ENCODE measurements at regions not wholly inside any gene's neighbourhood (a gene's known extent, or its start where the extent isn't known, plus 50 kb on each side); places are given as distances from the start of the nearest gene placed in this dataset.
"Not testable (repeated sequence)": the region's sequence is repeated elsewhere in the genome, so short reads cannot be mapped to it uniquely, and the experiment has no call there.

- not testable (repeated sequence) for H2AK5ac ChIP-seq (ENCODE audit: low read length); H3K27ac ChIP-seq (ENCODE audit: low read depth, low read length); H3K4me2 ChIP-seq (ENCODE audit: low read length); H2BK120ac ChIP-seq (ENCODE audit: insufficient read depth, low read length, poor library complexity); H3K79me2 ChIP-seq (ENCODE audit: control insufficient read depth, insufficient read depth, low read length, poor library complexity); H3K4ac ChIP-seq (ENCODE audit: low read depth, low read length); DNase-seq; H3K4me1 ChIP-seq (ENCODE audit: control insufficient read depth in 1 of 2, insufficient read depth in 2 of 2, low read length in 2 of 2); H3K9ac ChIP-seq (ENCODE audit: low read length); H3K79me1 ChIP-seq (ENCODE audit: low read length); H3K23ac ChIP-seq (ENCODE audit: low read length); H3K36me3 ChIP-seq (ENCODE audit: control insufficient read depth in 1 of 2, insufficient read depth in 2 of 2, low read length in 2 of 2); H4K12ac ChIP-seq (ENCODE audit: low read depth, low read length); H3K9me3 ChIP-seq (ENCODE audit: insufficient read depth, low read depth, low read length); H2BK12ac ChIP-seq (ENCODE audit: low read length); H3K4me3 ChIP-seq (ENCODE audit: low read depth, low read length); H3K27me3 ChIP-seq (ENCODE audit: insufficient read depth, low read length); H4K8ac ChIP-seq (ENCODE audit: low read depth, low read length); H3K18ac ChIP-seq (ENCODE audit: low read length); H2BK5ac ChIP-seq (ENCODE audit: low read depth, low read length, poor library complexity); H2AFZ ChIP-seq (ENCODE audit: insufficient read depth, low read length, poor library complexity); H4K91ac ChIP-seq (ENCODE audit: low read depth, low read length); H3K14ac ChIP-seq (ENCODE audit: low read length)
- no CpG with 5 or more reads among the region's 2 CpGs for WGBS (ENCODE audit: extremely low coverage, insufficient coverage, insufficient read length)
Observed at GRCh38 chr2:111390605-111391004, 269.9 kb downstream of the BCL2L11 start.

- H3K9ac ChIP-seq (ENCODE audit: low read length); H3K18ac ChIP-seq (ENCODE audit: low read length); H4K8ac ChIP-seq (ENCODE audit: low read depth, low read length); H3K4me2 ChIP-seq (ENCODE audit: low read length); H3K23ac ChIP-seq (ENCODE audit: low read length); H4K91ac ChIP-seq (ENCODE audit: low read depth, low read length); H3K4me3 ChIP-seq (ENCODE audit: low read depth, low read length); H3K79me2 ChIP-seq (ENCODE audit: control insufficient read depth, insufficient read depth, low read length, poor library complexity); H3K14ac ChIP-seq (ENCODE audit: low read length); H3K4me1 ChIP-seq (ENCODE audit: control insufficient read depth in 1 of 2, insufficient read depth in 2 of 2, low read length in 2 of 2); H2BK120ac ChIP-seq (ENCODE audit: insufficient read depth, low read length, poor library complexity); H2AK5ac ChIP-seq (ENCODE audit: low read length); H3K27me3 ChIP-seq (ENCODE audit: insufficient read depth, low read length); H3K9me3 ChIP-seq (ENCODE audit: insufficient read depth, low read depth, low read length); H2AFZ ChIP-seq (ENCODE audit: insufficient read depth, low read length, poor library complexity); DNase-seq; H3K27ac ChIP-seq (ENCODE audit: low read depth, low read length); H3K4ac ChIP-seq (ENCODE audit: low read depth, low read length); H3K79me1 ChIP-seq (ENCODE audit: low read length); H2BK5ac ChIP-seq (ENCODE audit: low read depth, low read length, poor library complexity); H4K12ac ChIP-seq (ENCODE audit: low read depth, low read length); H2BK12ac ChIP-seq (ENCODE audit: low read length); H3K36me3 ChIP-seq (ENCODE audit: control insufficient read depth in 1 of 2, insufficient read depth in 2 of 2, low read length in 2 of 2): not testable (repeated sequence)
- no CpG with 5 or more reads among the region's 10 CpGs for WGBS (ENCODE audit: extremely low coverage, insufficient coverage, insufficient read length)
Observed at GRCh38 chr2:111395350-111396128, 274.8 kb downstream of the BCL2L11 start.

- not testable (repeated sequence) for H3K18ac ChIP-seq (ENCODE audit: low read length); H3K4me3 ChIP-seq (ENCODE audit: low read depth, low read length); DNase-seq; H3K14ac ChIP-seq (ENCODE audit: low read length); H3K4ac ChIP-seq (ENCODE audit: low read depth, low read length); H2AFZ ChIP-seq (ENCODE audit: insufficient read depth, low read length, poor library complexity); H3K9me3 ChIP-seq (ENCODE audit: insufficient read depth, low read depth, low read length); H2BK120ac ChIP-seq (ENCODE audit: insufficient read depth, low read length, poor library complexity); H2AK5ac ChIP-seq (ENCODE audit: low read length); H3K23ac ChIP-seq (ENCODE audit: low read length); H2BK12ac ChIP-seq (ENCODE audit: low read length); H4K12ac ChIP-seq (ENCODE audit: low read depth, low read length); H3K27me3 ChIP-seq (ENCODE audit: insufficient read depth, low read length); H3K4me1 ChIP-seq (ENCODE audit: control insufficient read depth in 1 of 2, insufficient read depth in 2 of 2, low read length in 2 of 2); H3K36me3 ChIP-seq (ENCODE audit: control insufficient read depth in 1 of 2, insufficient read depth in 2 of 2, low read length in 2 of 2); H3K79me2 ChIP-seq (ENCODE audit: control insufficient read depth, insufficient read depth, low read length, poor library complexity); H3K4me2 ChIP-seq (ENCODE audit: low read length); H4K8ac ChIP-seq (ENCODE audit: low read depth, low read length); H3K79me1 ChIP-seq (ENCODE audit: low read length); H3K9ac ChIP-seq (ENCODE audit: low read length); H2BK5ac ChIP-seq (ENCODE audit: low read depth, low read length, poor library complexity)
- Histone ChIP-seq H3K27ac (ENCODE audit: low read depth, low read length) (peak overlapping the region; percentile 22), H4K91ac (ENCODE audit: low read depth, low read length) (peak overlapping the region; percentile 10)
- WGBS (ENCODE audit: extremely low coverage, insufficient coverage, insufficient read length): no CpG with 5 or more reads among the region's 3 CpGs
Observed at GRCh38 chr2:111400598-111401253, 280.0 kb downstream of the BCL2L11 start.

DNA sequence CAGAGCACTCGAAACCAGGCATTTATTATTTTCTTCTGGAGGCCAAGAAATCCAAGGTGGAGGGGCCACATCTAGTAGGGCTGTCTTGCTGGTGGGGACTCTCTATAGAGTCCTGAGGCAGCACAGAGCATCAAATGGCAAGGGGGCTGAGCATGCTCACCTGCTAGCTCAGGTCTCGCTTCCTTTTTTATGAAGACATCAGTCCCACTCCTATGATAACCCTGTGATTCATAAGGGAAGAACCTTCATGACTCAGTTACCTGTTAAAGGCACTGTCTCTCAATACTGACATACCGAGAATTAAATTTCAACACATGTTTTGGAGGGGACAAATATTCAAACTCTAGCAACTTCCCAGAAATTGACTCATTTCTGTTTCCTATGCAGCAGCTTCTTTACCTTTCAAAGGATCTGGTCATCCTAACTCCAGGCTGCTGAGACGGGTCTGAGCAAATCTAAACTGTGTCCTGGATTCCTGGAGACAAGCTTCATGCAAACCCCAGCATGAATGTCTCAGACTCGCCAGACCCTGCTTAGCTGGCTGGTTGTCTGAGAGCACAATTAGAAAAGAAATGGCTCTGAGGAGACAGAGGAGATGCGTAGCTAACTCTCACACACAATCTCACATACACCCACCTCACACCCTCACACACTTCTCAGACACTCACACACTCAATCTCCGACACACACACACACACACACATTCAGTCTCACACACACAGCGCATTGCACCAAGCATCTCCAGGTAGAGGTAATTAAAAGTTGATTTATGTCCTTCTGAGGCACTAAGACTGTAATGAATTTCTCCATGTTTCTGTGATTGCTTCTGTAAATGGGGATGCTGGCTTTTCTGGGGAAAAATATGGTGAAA lies 280.8 kb downstream of the BCL2L11 start:
- H3K9ac ChIP-seq (ENCODE audit: low read length); H2AK5ac ChIP-seq (ENCODE audit: low read length): not testable (repeated sequence)

More for the DNA sequence above, 280.8 kb downstream of the BCL2L11 start:
- H2AFZ ChIP-seq (ENCODE audit: insufficient read depth, low read length, poor library complexity); H3K4me3 ChIP-seq (ENCODE audit: low read depth, low read length); H4K12ac ChIP-seq (ENCODE audit: low read depth, low read length); H4K8ac ChIP-seq (ENCODE audit: low read depth, low read length); H3K14ac ChIP-seq (ENCODE audit: low read length); H2BK12ac ChIP-seq (ENCODE audit: low read length); H3K4ac ChIP-seq (ENCODE audit: low read depth, low read length); H3K9me3 ChIP-seq (ENCODE audit: insufficient read depth, low read depth, low read length); H2BK120ac ChIP-seq (ENCODE audit: insufficient read depth, low read length, poor library complexity); H3K4me2 ChIP-seq (ENCODE audit: low read length); H2BK5ac ChIP-seq (ENCODE audit: low read depth, low read length, poor library complexity); H3K4me1 ChIP-seq (ENCODE audit: control insufficient read depth in 1 of 2, insufficient read depth in 2 of 2, low read length in 2 of 2); H3K18ac ChIP-seq (ENCODE audit: low read length); H3K36me3 ChIP-seq (ENCODE audit: control insufficient read depth in 1 of 2, insufficient read depth in 2 of 2, low read length in 2 of 2); H3K23ac ChIP-seq (ENCODE audit: low read length); H3K27me3 ChIP-seq (ENCODE audit: insufficient read depth, low read length); DNase-seq; H3K79me1 ChIP-seq (ENCODE audit: low read length); H3K79me2 ChIP-seq (ENCODE audit: control insufficient read depth, insufficient read depth, low read length, poor library complexity): not testable (repeated sequence)
- no CpG with 5 or more reads among the region's 8 CpGs for WGBS (ENCODE audit: extremely low coverage, insufficient coverage, insufficient read length)
- peak overlapping the region; percentile 57 for H3K27ac ChIP-seq (ENCODE audit: low read depth, low read length)
- H4K91ac ChIP-seq (ENCODE audit: low read depth, low read length): peak overlapping the region; percentile 28
